ENCODE measurements at regions not wholly inside any gene's neighbourhood (a gene's known extent, or its start where the extent isn't known, plus 50 kb on each side); places are given as distances from the start of the nearest gene placed in this dataset.

- H3K27ac ChIP-seq: no peak overlapping the region
- no peak for TF ChIP-seq ZFX (IDR thresholded peaks at IDR 0.05; ENCODE audit: borderline replicate concordance)
- no peak for TF ChIP-seq CTCF (IDR thresholded peaks at IDR 0.05)
Observed at GRCh38 chr12:88383405-88383804, 196.9 kb downstream of the KITLG start.

GRCh38 chr12:88388566-88389540, 191.4 kb downstream of the KITLG start:
- TF ChIP-seq CTCF (IDR thresholded peaks at IDR 0.05) (no peak), ZFX (IDR thresholded peaks at IDR 0.05; ENCODE audit: borderline replicate concordance) (no peak)
- no peak overlapping the region for H3K27ac ChIP-seq

GRCh38 chr12:88390811-88391210, 189.5 kb downstream of the KITLG start:
- H3K27ac ChIP-seq: no peak overlapping the region
- TF ChIP-seq CTCF (IDR thresholded peaks at IDR 0.05) (no peak), ZFX (IDR thresholded peaks at IDR 0.05; ENCODE audit: borderline replicate concordance) (no peak)

- H3K27ac ChIP-seq: no peak overlapping the region
- TF ChIP-seq CTCF (IDR thresholded peaks at IDR 0.05): no peak
- no peak for TF ChIP-seq ZFX (IDR thresholded peaks at IDR 0.05; ENCODE audit: borderline replicate concordance)
Observed at GRCh38 chr12:88391556-88391955, 188.7 kb downstream of the KITLG start.

GRCh38 chr12:88393017-88393767, 187.1 kb downstream of the KITLG start:
- TF ChIP-seq CTCF (IDR thresholded peaks at IDR 0.05) (peak; percentile 74), ZFX (IDR thresholded peaks at IDR 0.05; ENCODE audit: borderline replicate concordance) (no peak)
- H3K27ac ChIP-seq: no peak overlapping the region

GRCh38 chr12:88398031-88398430, 182.2 kb downstream of the KITLG start:
- TF ChIP-seq CTCF (IDR thresholded peaks at IDR 0.05) (no peak), ZFX (IDR thresholded peaks at IDR 0.05; ENCODE audit: borderline replicate concordance) (no peak)
- H3K27ac ChIP-seq: no peak overlapping the region

All from 22Rv1 (cell line).